Activated T-cell treated with anti-CD3 and anti-CD28 coated beads for 4 hours (primary cell): ENCODE measurements at regions not wholly inside any gene's neighbourhood (a gene's known extent, or its start where the extent isn't known, plus 50 kb on each side); places are given as distances from the start of the nearest gene placed in this dataset.
"Not testable (repeated sequence)": the region's sequence is repeated elsewhere in the genome, so short reads cannot be mapped to it uniquely, and the experiment has no call there.

ENCODE experiments used
- DNase-seq: peaks from one replicate; pipeline ENCODE4 v3.0.0-alpha.2; 2020

DNA sequence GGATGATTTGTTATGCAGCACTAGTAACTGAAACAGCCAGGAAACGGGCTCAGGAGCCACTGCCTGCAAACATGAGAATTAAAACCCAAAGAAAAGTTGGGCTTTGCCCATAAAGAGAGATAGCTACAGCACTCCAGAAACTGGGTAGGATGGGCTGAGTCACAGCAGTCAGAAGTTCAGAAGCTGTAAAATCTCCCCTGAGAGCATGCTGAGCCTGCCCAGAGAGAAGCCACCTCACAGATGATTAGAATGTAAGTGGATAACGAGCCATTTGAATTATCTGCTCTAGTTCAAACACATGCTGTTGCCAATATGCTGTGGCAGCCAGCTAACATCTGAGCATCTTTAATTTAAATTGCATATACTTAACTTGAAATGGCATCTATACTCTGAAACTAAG is 388.1 kb upstream of the ACVR2A start:
- no peak for DNase-seq

DNA sequence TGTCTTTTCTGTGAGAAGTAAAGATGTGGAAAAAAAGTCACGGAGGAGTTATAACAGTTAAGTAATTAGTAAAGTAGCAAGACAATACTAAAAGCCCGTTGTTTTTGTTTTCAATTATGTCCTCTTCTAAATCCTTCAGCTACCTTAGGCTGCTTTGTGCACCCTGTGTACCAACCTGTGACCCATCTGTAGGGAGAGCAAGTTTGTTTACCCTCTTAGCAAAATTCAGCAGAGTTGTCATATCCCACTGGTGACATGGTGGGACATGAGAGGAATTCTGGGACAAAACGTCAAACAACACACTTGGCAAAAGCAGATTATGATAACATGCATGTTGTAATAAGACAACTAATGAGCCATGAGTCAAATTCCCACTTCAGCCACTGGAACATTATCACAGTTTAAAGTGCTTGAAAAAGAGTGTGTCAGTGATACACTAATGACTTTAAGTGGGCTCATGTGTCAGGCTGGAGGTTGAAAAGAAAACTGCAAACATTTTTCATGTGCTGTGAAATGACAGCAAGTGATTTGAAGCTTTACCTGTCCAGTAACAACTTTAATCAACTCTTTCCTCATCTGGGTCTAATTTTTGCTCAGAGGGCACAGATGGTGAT is 392.8 kb upstream of the ACVR2A start:
- no peak for DNase-seq

DNA sequence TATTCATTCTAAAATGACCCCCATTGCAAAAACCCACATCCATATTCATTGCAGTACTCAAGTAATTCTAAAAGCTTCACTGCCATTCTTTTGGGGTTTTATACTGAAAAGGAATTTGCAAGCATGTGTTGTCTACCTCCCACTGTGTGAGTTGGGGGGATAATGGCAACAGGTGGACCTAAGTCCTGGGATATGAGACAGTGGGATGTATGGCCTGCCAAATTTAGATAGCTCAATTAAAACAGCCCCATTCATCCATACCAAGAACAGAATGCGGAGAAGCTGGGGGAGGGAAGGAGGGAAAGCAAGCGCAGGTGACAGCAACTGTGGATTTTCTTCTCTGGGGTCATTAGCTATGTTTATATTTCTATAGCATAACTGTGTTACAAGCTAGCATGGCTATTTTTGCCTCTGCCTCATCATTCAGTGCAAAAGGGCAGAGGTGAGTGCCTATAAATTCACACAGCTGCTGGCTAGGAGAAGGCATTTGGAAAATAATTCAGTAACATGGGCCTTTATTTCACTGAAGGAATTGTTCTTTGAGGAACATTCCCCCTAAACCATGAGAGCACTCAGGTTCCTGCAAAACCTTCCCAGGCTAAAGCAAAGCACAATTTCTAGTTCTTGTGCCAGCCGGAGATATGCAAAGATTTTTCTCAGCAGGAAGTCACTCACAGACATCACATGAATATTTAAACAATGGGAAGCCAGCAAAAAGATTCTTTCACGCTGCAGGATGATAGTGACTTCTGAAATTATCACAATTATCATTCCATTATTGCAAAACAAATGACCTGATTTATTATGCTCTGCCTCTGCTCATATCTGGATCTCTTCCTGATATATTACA is 393.9 kb upstream of the ACVR2A start:
- DNase-seq, result no peak

DNA sequence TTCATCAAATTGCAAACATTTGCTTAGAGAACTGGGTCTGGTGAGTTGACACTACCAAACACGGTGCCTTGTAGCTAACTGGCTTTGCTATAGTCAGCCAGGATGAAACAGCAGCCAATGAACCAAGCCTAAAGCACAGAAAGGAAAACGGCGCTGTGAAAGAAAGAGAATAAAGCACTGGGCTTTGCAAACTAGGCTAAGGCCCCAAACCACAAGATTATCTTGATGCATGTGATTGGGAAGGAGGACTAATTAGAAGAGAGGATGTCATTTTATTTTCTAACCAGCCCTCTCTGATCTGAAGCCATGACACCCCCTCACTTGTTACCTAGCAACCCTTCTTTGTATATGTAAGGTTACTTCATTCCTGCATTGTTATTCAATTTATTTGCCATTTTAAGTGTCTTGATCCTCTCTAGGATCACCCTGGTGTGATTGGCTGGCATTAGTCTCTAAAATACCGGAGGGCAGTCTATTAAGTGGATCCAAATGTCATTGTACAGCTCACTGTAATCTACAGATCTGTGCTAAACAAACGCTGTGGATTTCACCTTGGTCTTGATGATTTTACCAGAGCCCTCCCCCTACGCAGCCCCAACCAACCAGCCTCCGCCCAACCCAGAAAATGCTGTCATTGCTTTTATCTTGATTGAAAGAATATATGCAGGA is 395.4 kb upstream of the ACVR2A start:
- peak; percentile 16 for DNase-seq

DNA sequence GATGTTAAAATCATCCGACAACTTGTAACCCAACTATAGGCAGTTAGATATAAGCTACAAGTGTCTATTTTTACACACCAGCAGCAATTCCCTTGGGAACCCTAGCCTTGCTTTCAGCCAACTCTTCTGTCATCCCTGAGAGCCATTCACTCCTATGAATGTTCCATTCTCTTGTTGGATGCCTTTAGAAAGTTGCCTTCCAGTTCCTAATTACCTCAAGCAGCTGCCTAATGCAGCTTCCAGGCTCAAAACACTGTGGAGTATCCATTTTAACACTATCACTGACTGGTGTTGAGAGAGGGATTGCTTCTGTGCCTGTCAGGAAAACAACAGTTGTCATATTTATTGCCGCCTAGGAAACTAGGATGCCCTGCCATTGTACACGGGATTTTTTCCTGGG is 402.0 kb upstream of the ACVR2A start:
- DNase-seq, result no peak

DNA sequence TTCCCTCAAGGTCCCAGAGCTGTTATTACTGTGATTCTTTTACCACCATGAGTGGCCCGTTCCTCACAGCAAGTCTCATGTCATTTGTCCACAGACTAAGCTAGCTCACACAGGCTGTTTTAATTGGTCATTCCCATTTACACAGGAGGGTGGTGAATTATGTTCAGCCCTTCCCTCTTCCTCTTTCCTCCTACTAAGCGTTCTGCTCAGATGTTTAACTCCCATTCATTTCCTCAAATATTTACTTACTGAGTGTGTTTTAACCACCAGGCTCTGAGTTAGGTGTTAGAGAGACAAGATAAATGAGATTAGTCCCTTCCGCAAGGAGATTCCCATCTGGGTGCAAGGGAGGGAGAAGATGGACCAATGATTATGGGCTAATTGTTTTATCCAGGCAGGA is 403.6 kb upstream of the ACVR2A start:
- no peak for DNase-seq

DNA sequence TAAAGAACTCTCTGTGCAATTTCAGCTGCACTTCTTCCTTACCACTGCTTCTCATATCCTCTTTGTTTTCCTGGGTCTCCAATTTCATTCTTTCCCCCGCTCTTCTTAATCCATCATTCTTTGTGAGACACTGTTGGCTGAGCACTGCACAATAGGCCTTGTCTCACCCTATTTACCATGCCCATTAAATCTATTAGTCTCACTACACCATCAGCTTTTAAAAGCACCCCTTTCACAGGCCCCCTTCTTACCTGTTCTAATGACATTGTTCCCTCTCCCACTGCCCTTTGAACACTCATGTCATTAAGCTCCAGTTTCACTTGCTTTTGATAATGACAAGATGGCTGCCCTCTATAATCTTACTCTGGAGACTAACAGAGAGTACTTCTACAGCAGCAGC is 404.1 kb upstream of the ACVR2A start:
- DNase-seq, result no peak

DNA sequence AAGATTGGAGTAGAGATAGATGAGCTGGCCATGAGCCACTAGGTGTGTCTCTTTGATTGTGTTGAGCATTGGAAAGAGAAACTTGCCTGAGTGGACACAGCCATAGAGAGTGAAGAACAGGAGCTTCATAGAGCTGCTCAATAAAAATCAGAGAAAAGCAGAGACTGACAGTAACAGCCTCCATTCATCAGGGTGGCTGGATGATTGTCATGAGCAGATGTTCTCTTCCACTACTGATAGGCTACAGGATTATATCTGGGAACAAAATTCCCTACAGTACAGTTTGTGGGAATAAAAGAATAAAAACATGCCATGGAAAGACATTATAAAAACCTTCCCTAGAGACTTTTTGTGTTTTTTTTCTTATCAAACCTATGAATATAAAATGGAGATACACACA is 404.8 kb upstream of the ACVR2A start:
- no peak for DNase-seq

DNA sequence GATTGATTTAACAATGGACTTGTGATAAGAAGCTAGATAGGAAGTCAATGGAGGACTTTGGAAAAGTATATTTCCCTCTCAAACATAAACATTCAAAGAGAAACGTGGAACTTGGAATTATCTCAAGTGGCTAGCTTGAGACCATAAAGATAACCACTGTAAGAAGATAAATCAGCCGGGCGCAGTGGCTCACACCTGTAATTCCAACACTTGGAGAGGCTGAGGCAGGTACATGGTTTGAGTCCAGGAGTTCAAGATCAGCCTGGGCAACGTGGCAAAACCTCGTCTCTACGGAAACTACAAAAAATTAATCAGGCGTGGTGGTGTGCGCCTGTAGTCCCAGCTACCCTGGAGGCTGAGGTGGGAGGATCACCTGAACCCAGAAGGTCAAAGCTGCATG is 405.9 kb upstream of the ACVR2A start:
- no peak for DNase-seq

DNA sequence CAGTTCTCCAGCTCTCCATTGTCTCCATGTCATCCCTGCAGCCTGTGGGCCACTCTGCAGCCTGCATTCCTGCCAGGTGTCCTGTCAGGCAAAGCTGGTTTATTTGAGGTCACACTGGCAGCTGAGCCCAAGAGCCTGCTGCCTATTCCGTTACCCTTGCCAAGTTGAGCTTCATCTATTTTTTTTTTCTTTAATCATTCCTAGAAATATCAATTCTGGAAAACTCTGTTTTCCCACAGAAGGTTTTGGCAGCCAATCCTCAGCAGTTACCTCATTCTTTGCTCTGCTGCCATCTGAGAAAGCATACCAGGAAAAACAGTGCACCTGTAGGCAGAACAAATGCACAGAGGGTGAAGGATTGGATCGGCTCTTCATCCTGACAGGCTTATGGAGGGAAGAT is 411.0 kb upstream of the ACVR2A start:
- no peak for DNase-seq

DNA sequence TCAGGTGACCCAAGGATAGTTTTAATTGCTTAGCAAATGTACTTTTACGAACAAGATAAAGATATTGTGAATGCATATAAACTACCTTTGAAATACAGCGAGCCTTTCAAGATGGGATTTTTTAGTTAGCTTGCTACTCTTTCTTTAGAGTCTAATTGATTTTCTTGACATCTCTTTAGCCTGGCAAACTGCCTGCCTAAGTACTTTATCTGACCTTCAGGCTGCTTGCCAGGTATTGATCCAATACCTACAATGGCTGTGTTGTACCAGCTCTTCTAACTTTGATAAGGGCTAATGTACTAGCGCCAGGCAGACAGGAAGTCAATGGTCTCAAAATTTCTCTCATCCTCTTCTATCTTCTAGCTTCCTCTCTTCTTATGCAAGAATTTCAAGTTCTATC is 414.4 kb upstream of the ACVR2A start:
- no peak for DNase-seq

DNA sequence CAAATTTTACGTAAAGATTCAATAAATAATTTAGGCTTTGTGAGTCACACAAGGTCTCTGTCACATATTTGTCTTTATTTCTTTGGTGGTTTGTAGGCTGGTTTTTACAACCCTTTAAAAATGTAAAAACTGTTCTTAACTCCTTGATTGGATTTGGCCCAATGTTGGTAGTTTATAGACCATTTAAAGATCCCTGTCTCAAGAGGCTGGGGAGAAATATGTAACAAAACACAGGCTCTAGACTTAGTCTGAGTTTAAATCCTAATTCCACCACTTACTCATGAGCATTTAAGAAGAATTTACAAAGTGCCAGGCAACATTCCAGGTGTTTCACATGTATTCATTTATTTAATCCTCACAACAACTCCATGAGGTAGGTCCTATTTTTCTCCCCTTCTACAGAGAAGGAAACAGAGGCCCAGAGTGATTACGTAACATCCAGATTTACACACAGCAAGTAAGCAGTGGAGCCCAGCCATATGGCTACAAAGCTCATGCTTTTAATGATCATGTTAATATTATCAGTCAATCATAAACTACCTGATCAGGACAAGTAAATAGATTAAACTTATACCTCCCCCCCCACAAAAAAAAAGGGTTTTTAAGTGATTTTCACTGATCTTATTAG is 416.6 kb upstream of the ACVR2A start:
- no peak for DNase-seq

DNA sequence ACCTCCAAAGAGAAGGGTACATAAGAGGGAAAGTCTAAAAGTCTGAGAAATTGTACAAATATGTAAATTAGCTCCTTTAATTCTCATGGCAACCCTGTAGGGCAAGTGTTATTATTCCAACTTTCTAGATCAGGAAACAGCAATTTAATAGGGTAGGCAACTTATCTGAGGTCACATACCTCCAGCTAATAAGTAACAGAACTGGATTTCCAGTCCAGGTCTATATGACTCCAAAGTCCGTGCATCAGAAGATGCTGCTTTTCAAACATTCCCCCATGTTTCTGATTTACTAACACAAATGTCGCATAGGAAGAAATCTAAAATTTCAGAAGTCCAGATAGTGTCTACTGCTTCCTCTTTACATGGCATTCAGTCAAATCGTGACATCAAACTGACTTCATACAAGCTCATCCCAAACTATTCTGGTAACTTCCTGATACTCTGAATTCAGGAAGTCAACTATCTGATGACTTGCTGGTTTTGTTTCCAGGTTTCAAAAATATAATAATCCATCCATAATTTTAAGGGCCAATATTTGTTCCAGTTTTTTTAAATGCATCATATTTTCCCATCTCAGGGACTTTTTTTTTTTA is 419.3 kb upstream of the ACVR2A start:
- DNase-seq, result no peak

DNA sequence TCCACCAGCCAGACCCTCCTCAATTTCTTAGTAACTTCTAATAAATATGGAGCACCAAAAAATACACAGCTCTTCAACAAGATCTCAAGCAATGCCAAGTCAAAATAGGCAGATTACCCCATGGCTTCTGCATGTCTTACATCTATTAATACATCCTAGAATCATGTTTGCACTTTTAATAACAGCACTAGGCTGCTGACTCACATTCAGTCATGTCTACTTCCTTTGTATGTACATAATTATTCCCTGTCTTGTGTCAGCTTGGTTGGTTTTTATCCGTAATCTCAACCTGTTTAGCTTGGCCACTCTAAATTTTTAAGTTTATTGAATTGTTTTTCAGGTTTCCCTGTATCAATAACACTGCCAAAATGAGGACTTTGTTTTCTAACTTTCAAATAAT is 420.1 kb upstream of the ACVR2A start:
- no peak for DNase-seq

DNA sequence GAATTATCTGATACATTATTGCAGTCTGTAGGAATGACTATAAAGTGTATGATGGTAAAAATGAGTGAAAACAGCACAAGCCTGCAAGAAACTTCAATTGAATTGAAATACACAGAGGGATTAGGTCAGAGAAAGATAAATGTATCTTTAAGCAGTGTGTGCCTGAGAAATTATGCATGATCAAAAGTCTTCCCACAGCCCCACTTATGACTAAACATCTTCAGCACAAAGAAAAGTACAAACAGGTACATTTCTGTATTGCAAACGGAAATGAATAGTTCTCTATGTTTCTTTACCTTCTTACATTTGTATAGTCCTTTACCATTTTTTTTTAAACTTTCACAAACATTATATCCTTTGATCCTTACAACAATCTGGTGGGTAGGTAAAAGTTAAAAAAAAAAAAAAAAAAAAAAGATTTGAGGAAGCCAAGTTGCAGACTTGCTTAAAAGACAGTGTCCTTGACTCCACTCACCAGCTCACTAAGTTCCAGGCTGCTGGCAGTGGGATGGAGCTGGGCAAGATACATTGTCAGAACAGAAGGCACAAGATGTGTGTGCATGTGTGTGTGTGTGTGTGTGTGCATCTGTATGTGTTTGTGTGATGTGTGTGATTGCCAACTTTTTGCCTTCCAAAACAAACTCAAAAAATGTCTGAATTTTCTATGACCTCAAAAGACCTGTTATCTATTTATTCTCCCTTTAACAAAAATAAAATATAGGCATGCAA is 423.7 kb upstream of the ACVR2A start:
- no peak for DNase-seq

DNA sequence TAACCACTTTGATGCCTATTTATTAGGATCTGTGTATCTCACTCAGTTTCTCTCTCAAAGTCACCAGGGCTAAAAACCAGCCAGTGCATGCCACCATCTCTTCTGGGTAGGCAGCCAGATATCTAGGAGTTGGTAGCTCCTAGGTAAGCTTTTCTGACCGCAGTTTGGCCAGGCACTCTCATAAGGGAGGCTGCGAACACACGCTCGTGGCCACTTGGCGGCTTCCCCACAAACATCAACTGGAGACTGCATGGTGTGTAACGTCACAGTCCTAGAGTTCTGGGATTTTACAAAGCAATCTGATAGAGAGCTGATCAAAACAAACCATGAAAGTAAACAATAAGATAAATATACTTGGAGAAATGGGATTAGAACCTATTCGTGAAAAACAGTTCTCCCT is 424.3 kb upstream of the ACVR2A start:
- no peak for DNase-seq

DNA sequence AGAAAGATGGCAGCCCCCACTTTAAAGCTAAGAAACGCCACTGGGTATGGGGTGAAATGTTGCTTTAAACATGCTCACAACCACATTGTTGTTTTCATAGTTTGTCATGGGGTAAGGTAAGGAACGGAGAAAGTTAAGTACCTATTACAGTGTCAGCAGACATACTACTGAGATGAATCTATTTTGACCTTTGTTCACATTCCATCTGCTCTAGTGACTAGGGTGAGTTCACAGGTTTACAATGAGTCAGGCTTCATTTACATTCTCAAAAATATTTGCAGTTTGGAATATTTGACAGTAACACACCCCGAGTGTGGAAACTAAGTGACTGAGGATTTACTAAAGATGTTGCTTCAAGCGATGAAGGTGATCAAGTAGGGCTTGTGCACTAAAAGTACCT is 428.7 kb upstream of the ACVR2A start:
- no peak for DNase-seq

DNA sequence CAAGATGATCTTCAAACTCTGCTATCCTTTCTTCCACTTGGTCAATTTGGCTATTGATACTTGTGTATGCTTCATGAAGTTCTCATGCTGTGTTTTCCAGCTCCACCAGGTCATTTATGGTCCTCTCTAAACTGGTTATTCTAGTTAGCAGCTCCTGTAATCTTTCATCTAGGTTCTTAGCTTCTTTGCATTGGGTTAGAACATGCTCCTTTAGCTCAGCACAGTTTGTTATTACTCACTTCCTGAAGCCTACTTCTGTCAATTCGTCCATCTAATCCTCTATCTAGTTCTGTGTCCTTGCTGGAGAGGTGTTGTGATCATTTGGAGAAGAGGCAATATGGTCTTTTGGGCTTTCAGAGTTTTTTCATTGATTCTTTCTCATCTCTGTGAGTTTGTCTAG is 430.2 kb upstream of the ACVR2A start:
- not testable (repeated sequence) for DNase-seq

DNA sequence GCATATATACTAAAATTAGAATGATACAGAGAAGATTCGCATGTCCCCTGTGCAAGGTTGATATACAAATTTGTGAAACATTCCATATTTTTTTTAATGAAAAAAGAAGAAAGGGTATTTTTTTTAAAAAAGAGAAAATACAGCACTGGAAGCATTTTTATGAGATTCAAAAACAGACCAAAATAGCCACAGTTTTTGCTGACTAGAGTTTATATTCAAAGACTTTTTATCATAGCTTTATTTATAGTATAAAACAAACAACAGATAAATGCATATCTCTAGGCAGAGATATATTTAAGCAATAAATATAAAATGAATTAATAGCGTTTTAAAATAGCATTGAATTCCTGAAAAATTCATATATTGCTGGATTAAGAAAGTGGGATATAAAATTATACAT is 436.5 kb upstream of the ACVR2A start:
- no peak for DNase-seq

DNA sequence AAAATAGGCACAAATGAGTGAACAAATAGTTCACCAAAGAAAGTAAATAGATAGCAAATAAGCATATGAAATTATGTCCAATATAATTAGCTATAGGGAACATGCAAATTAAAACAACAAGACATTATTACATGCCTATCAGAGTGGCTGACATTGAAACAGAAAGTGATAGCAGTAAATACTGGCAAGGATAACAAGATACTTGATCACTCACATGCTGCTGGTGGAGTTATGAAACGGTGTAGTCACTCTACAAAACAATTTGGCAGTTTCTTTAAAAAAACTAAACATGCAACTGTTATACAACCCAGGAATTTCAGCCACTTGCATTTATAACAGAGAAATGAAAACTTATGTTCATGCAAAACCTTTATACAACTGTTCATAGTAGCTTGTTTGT is 439.2 kb upstream of the ACVR2A start:
- no peak for DNase-seq

DNA sequence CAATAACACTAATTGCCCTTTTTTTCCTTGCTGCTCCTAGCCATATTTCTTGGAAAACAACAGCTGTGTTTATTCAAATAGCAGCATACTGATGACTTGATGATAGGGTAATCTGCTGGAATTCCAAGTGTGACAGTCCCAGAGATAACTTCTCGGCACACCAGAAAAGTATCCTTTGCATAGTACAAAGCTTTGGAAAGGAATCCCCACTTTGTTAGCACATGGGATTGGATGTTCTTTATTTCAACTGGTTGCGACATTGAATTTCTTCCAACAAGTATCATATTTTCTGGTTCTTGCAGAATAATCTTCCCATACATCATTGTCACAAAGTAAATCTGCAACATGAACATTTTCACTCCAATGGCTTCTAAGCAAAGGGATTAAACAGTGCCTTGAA is 445.8 kb upstream of the ACVR2A start:
- no peak for DNase-seq

DNA sequence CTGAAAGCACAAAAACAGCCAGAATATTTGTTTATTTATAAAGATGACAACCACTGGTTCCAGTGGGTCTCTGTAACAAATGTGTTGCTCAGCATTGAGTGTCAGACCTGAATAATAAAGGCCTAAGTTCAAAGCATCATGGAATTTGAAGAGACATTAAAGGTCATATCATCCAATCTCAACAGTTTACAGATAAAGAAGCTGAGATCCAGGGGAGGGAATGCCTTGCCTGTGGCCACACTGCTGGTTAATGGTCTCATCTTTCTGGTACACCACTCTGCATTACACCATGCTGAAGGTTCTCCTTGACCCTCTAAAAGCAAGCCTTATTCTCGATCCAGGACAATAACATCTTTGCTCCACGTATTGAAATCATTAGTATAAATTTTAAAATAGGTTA is 446.5 kb upstream of the ACVR2A start:
- no peak for DNase-seq

DNA sequence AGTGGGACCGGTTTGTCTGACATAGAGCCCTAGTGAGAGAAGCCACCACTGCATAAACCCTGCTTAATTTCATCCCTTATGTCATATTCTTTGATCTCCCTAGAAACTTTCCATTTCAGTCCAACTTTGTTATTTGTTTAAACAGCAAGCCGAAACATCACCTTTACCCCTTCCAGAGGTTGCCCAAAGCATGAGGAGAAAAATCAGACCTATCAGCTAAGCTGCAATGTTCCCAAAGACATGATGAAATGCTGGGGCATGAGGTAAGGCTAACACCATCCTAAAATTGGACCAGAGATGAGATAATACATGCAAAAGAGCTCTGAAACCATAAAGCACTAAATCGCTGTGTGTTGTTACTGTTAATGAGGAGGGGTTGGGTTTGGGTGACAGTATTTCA is 447.9 kb upstream of the ACVR2A start:
- DNase-seq, result no peak
